IMR-90 (cell line): ENCODE measurements at regions not wholly inside any gene's neighbourhood (a gene's known extent, or its start where the extent isn't known, plus 50 kb on each side); places are given as distances from the start of the nearest gene placed in this dataset.
"Not testable (repeated sequence)": the region's sequence is repeated elsewhere in the genome, so short reads cannot be mapped to it uniquely, and the experiment has no call there.

Experiments used
- ATAC-seq: fragments of 200-7000 bp; cut with Tn5 transposase; 2 replicates; pipeline ENCODE4 v1.9.1; 2020; ENCODE audit warnings: low read depth, mild to moderate bottlenecking, moderate library complexity
- BruUV-seq: library from RNA; stranded (reverse); fragments of 400-500 nt; replicated peaks from 2 replicates; lab custom pipeline; 2021; lab: Mats Ljungman, UMichigan
- CTCF ChIA-PET: fragments of 300-600 bp; formaldehyde crosslinking; extraction: SDS; loops from one replicate; lab custom pipeline; 2021; ENCODE audit warnings: antibody characterized with exemption; lab: Yijun Ruan, JAX
- POLR2A ChIA-PET: fragments of 300-600 bp; sonication (Branson Sonifier 250); formaldehyde crosslinking; loops from one replicate; lab custom pipeline; 2022; ENCODE audit warnings: antibody characterized with exemption; ENCODE audit not compliant: unreplicated experiment; lab: Charles Lee
- DNase-seq: peaks from one replicate; pipeline ENCODE4 v3.0.0; 2013
- H2AFZ ChIP-seq: replicated peaks from 2 replicates; pipeline ENCODE3; 2013; ENCODE audit warnings: low read length, mild to moderate bottlenecking; ENCODE audit not compliant: poor library complexity
- H2AK5ac ChIP-seq: 2 replicates; pipeline ENCODE4 v1.6.1; 2013; ENCODE audit warnings: low read depth, low read length, inconsistent platforms
- H2AK9ac ChIP-seq: replicated peaks from 2 replicates; pipeline ENCODE3; 2013; ENCODE audit warnings: mild to moderate bottlenecking, low read depth, low read length, moderate library complexity; ENCODE audit not compliant: poor library complexity
- H2BK120ac ChIP-seq: 2 replicates; pipeline ENCODE4 v1.6.1; 2013; ENCODE audit warnings: low read depth, low read length, inconsistent platforms
- H2BK15ac ChIP-seq: 3 replicates; pipeline ENCODE4 v1.6.1; 2013; ENCODE audit warnings: low read depth, low read length, inconsistent platforms
- H2BK20ac ChIP-seq: 2 replicates; pipeline ENCODE4 v1.6.1; 2013; ENCODE audit warnings: low read depth, mild to moderate bottlenecking, inconsistent platforms, low read length, moderate library complexity
- H2BK5ac ChIP-seq: 2 replicates; pipeline ENCODE4 v1.6.1; 2013; ENCODE audit warnings: mild to moderate bottlenecking, low read depth, low read length, inconsistent platforms; ENCODE audit not compliant: poor library complexity, severe bottlenecking
- H3K14ac ChIP-seq: replicated peaks from 2 replicates; pipeline ENCODE4 v1.6.1; 2013; ENCODE audit warnings: low read depth, low read length, inconsistent platforms
- H3K18ac ChIP-seq: 2 replicates; pipeline ENCODE4 v1.6.1; 2013; ENCODE audit warnings: low read depth, low read length, control low read depth
- H3K23ac ChIP-seq: 2 replicates; pipeline ENCODE4 v1.6.1; 2013; ENCODE audit warnings: low read depth, low read length, inconsistent platforms
- H3K27ac ChIP-seq: 2 replicates; pipeline ENCODE4 v1.5.1; 2013; ENCODE audit warnings: mild to moderate bottlenecking, control low read depth, low read length; ENCODE audit not compliant: insufficient read depth
- H3K27me3 ChIP-seq: 2 replicates; pipeline ENCODE4 v1.6.1; 2013; ENCODE audit warnings: low read length; ENCODE audit not compliant: control insufficient read depth, insufficient read depth
- H3K36me3 ChIP-seq: 2 replicates; pipeline ENCODE4 v1.6.1; 2013; ENCODE audit warnings: low read length, mixed read lengths; ENCODE audit not compliant: control insufficient read depth, insufficient read depth
- H3K4ac ChIP-seq: 2 replicates; pipeline ENCODE4 v1.6.1; 2013; ENCODE audit warnings: low read depth, low read length, inconsistent platforms
- H3K4me1 ChIP-seq: 2 replicates; pipeline ENCODE4 v1.6.1; 2013; ENCODE audit warnings: low read length, mixed read lengths; ENCODE audit not compliant: control insufficient read depth, insufficient read depth
- H3K4me2 ChIP-seq: 2 replicates; pipeline ENCODE4 v1.6.1; 2013; ENCODE audit warnings: low read depth, mild to moderate bottlenecking, control low read depth, low read length, moderate library complexity
- H3K4me3 ChIP-seq: 2 replicates; pipeline ENCODE4 v1.5.1; 2013; ENCODE audit warnings: low read depth, mild to moderate bottlenecking, control low read depth, low read length, moderate library complexity; ENCODE audit not compliant: insufficient read depth
- H3K56ac ChIP-seq: 2 replicates; pipeline ENCODE4 v1.6.1; 2013; ENCODE audit warnings: low read length, inconsistent platforms; ENCODE audit not compliant: insufficient read depth; ENCODE audit errors: extremely low read depth
- H3K79me1 ChIP-seq, 2 experiments: 2 replicates each; pipeline ENCODE4 v1.6.1; 2013; ENCODE audit warnings: low read length in 2 of 2, inconsistent platforms in 1 of 2, low read depth in 1 of 2
- H3K9ac ChIP-seq: 2 replicates; pipeline ENCODE4 v1.6.1; 2013; ENCODE audit warnings: low read depth, low read length, control low read depth
- H3K9me1 ChIP-seq: 2 replicates; pipeline ENCODE4 v1.6.1; 2013; ENCODE audit warnings: low read length, inconsistent platforms; ENCODE audit not compliant: insufficient read depth
- H3K9me3 ChIP-seq: 2 replicates; pipeline ENCODE4 v1.6.1; 2013; ENCODE audit warnings: low read length; ENCODE audit not compliant: control insufficient read depth, insufficient read depth
- H4K20me1 ChIP-seq: 2 replicates; pipeline ENCODE4 v1.6.1; 2013; ENCODE audit warnings: low read length, inconsistent platforms; ENCODE audit not compliant: insufficient read depth
- H4K5ac ChIP-seq: 2 replicates; pipeline ENCODE4 v1.6.1; 2013; ENCODE audit warnings: mild to moderate bottlenecking, low read depth, low read length, control low read depth
- H4K8ac ChIP-seq, 2 experiments: 2 replicates each; pipeline ENCODE4 v1.6.1; 2013; ENCODE audit warnings: low read depth in 2 of 2, low read length in 2 of 2, control low read depth in 1 of 2, inconsistent platforms in 1 of 2
- H4K91ac ChIP-seq: 2 replicates; pipeline ENCODE4 v1.6.1; 2013; ENCODE audit warnings: low read depth, low read length, inconsistent platforms; ENCODE audit not compliant: insufficient read depth
- WGBS, 2 experiments: methylation state at CpG; one replicate each; pipeline versions ENCODE4 v1.1.5 to v1.1.7; 2013; ENCODE audit warnings: missing lambda C conversion rate in 2 of 2; ENCODE audit not compliant: insufficient read length in 1 of 2; ENCODE audit errors: extremely low coverage in 2 of 2; 5-methylcytosine and 5-hydroxymethylcytosine counted together
- dilution Hi-C: fragments of 300-500 bp; cut with HindIII; formaldehyde crosslinking; loops from one replicate; pipeline ENCODE4 v1.14.3; 2018; ENCODE audit warnings: low sequenced_read_pairs; ENCODE audit not compliant: unreplicated experiment
- in situ Hi-C: fragments of 300-500 bp; cut with MboI; formaldehyde crosslinking; loops from 3 replicates; pipeline ENCODE4 v1.14.3; 2019; ENCODE audit warnings: low sequenced_read_pairs, inconsistent platforms, mixed read lengths
- intact Hi-C: fragments of 100-400 bp; cut with micrococcal nuclease; formaldehyde crosslinking; loops from 2 replicates; pipeline ENCODE4 v1.10.0; 2022

GRCh38 chr6:150311149-150311944 lies 57.5 kb upstream of the IYD start:
- H3K4ac ChIP-seq, BruUV-seq, H4K20me1 ChIP-seq, DNase-seq, H3K18ac ChIP-seq, H4K5ac ChIP-seq, H3K9ac ChIP-seq, POLR2A ChIA-PET, H2BK15ac ChIP-seq, intact Hi-C loops, H3K27ac ChIP-seq, H4K8ac ChIP-seq, H3K4me1 ChIP-seq, H2BK20ac ChIP-seq, H2AK5ac ChIP-seq, H2AK9ac ChIP-seq, H2BK120ac ChIP-seq, H3K79me1 ChIP-seq, dilution Hi-C loops, H2AFZ ChIP-seq, H3K36me3 ChIP-seq, H3K9me1 ChIP-seq, ATAC-seq, CTCF ChIA-PET, H3K4me2 ChIP-seq, in situ Hi-C loops, H3K56ac ChIP-seq, H4K91ac ChIP-seq, H3K14ac ChIP-seq, H2BK5ac ChIP-seq, H3K27me3 ChIP-seq, H3K9me3 ChIP-seq, H3K23ac ChIP-seq, H3K4me3 ChIP-seq: not testable (repeated sequence)
- 86% methylated on average over 2 of the region's 13 CpGs; no CpG with 5 or more reads in 1 of the 2 experiments for WGBS, 2 experiments
